ENCODE measurements at regions not wholly inside any gene's neighbourhood (a gene's known extent, or its start where the extent isn't known, plus 50 kb on each side); places are given as distances from the start of the nearest gene placed in this dataset.

GRCh38 chr12:87112571-87113345 lies 856.6 kb upstream of the MGAT4C start:
- intact Hi-C loops (cut with DNase I, micrococcal nuclease): no loop called here
- no peak for ATAC-seq
- DNase-seq: no peak

- intact Hi-C loops (cut with DNase I, micrococcal nuclease): no loop called here
- ATAC-seq: no peak
- no peak for DNase-seq
Measured at GRCh38 chr12:87107766-87108165, 851.6 kb upstream of the MGAT4C start.

- ATAC-seq (no peak), DNase-seq (no peak)
- intact Hi-C loops (cut with DNase I, micrococcal nuclease): no loop called here
Measured at GRCh38 chr12:87107270-87107669, 851.1 kb upstream of the MGAT4C start.

GRCh38 chr12:87096082-87096585 lies 839.9 kb upstream of the MGAT4C start:
- ATAC-seq: no peak
- no peak for DNase-seq
- intact Hi-C loops (cut with DNase I, micrococcal nuclease): no loop called here

- DNase-seq: no peak
- intact Hi-C loops (cut with DNase I, micrococcal nuclease): no loop called here
- ATAC-seq: no peak
Measured at GRCh38 chr12:87094356-87094755, 838.2 kb upstream of the MGAT4C start.

- intact Hi-C loops (cut with DNase I, micrococcal nuclease): no loop called here
- DNase-seq (no peak), ATAC-seq (no peak)
Measured at GRCh38 chr12:87092421-87092820, 836.2 kb upstream of the MGAT4C start.

GRCh38 chr12:87086118-87086891 lies 830.1 kb upstream of the MGAT4C start:
- DNase-seq: no peak
- no peak for ATAC-seq
- intact Hi-C loops (cut with DNase I, micrococcal nuclease): no loop called here

GRCh38 chr12:87085286-87085685 lies 829.1 kb upstream of the MGAT4C start:
- ATAC-seq (no peak), DNase-seq (no peak)
- intact Hi-C loops (cut with DNase I, micrococcal nuclease): no loop called here

GRCh38 chr12:87082756-87083155 lies 826.6 kb upstream of the MGAT4C start:
- ATAC-seq (no peak), DNase-seq (no peak)
- intact Hi-C loops (cut with DNase I, micrococcal nuclease): no loop called here

- DNase-seq (no peak), ATAC-seq (no peak)
- intact Hi-C loops (cut with DNase I, micrococcal nuclease): no loop called here
Measured at GRCh38 chr12:87074781-87075180, 818.6 kb upstream of the MGAT4C start.

GRCh38 chr12:87066326-87066725 lies 810.1 kb upstream of the MGAT4C start:
- no peak for DNase-seq
- ATAC-seq: no peak
- intact Hi-C loops (cut with DNase I, micrococcal nuclease): no loop called here

- ATAC-seq (no peak), DNase-seq (no peak)
- intact Hi-C loops (cut with DNase I, micrococcal nuclease): no loop called here
Measured at GRCh38 chr12:87059231-87059630, 803.0 kb upstream of the MGAT4C start.

GRCh38 chr12:87054226-87054625 lies 798.0 kb upstream of the MGAT4C start:
- no peak for ATAC-seq
- intact Hi-C loops (cut with DNase I, micrococcal nuclease): no loop called here
- DNase-seq: no peak

GRCh38 chr12:87051621-87052020 lies 795.4 kb upstream of the MGAT4C start:
- intact Hi-C loops (cut with DNase I, micrococcal nuclease): no loop called here
- DNase-seq (no peak), ATAC-seq (no peak)

- DNase-seq (no peak), ATAC-seq (no peak)
- intact Hi-C loops (cut with DNase I, micrococcal nuclease): no loop called here
Measured at GRCh38 chr12:87047691-87048090, 791.5 kb upstream of the MGAT4C start.

GRCh38 chr12:87039536-87039935 lies 783.3 kb upstream of the MGAT4C start:
- DNase-seq (no peak), ATAC-seq (no peak)
- intact Hi-C loops (cut with DNase I, micrococcal nuclease): no loop called here

- intact Hi-C loops (cut with DNase I, micrococcal nuclease): no loop called here
- ATAC-seq: no peak
Measured at GRCh38 chr12:87038098-87038497, 781.9 kb upstream of the MGAT4C start.

GRCh38 chr12:87025976-87026375 lies 769.8 kb upstream of the MGAT4C start:
- DNase-seq (no peak), ATAC-seq (no peak)

More at GRCh38 chr12:87038098-87038497, 781.9 kb upstream of the MGAT4C start:
- DNase-seq: no peak

GRCh38 chr12:87021400-87021799 lies 765.2 kb upstream of the MGAT4C start:
- DNase-seq (no peak), ATAC-seq (no peak)

More at GRCh38 chr12:87025976-87026375, 769.8 kb upstream of the MGAT4C start:
- intact Hi-C loops (cut with DNase I, micrococcal nuclease): no loop called here

GRCh38 chr12:87020071-87020470 lies 763.9 kb upstream of the MGAT4C start:
- ATAC-seq (no peak), DNase-seq (no peak)
- intact Hi-C loops (cut with DNase I, micrococcal nuclease): no loop called here

More at GRCh38 chr12:87021400-87021799, 765.2 kb upstream of the MGAT4C start:
- intact Hi-C loops (cut with DNase I, micrococcal nuclease): no loop called here

Measured in left colon (tissue), 2 donors.